Right atrium auricular region (tissue), 2 donors: ENCODE measurements at regions not wholly inside any gene's neighbourhood (a gene's known extent, or its start where the extent isn't known, plus 50 kb on each side); places are given as distances from the start of the nearest gene placed in this dataset.

Experiments
- DNase-seq: peaks from one replicate; pipeline ENCODE4 v3.0.0-alpha.2; 2019; ENCODE audit warnings: low spot score
- H3K27ac ChIP-seq, 2 donors: fragments of 200-600 bp; sonication (generic); 1 replicate in 1 of 2; 2 replicates in 1 of 2; pipeline ENCODE4 v1.5.1; 2016 to 2019
- H3K27me3 ChIP-seq, 2 donors: fragments of 200-600 bp; sonication (generic); one replicate each; pipeline versions ENCODE4 v1.5.1 to v1.6.0; 2017 to 2019
- H3K36me3 ChIP-seq: fragments of 200-600 bp; sonication (generic); one replicate; pipeline ENCODE4 v1.5.1; 2016
- H3K4me1 ChIP-seq, 2 donors: fragments of 200-600 bp; sonication (generic); one replicate each; pipeline versions ENCODE4 v1.5.1 to v1.6.0; 2017 to 2019
- H3K4me3 ChIP-seq, 2 donors: fragments of 200-600 bp; sonication (generic); 1 replicate in 1 of 2; 2 replicates in 1 of 2; pipeline ENCODE4 v1.5.1; 2017 to 2019; ENCODE audit warnings: mild to moderate bottlenecking in 1 of 2, moderate library complexity in 1 of 2
- H3K9me3 ChIP-seq, 2 donors: fragments of 200-600 bp; sonication (generic); one replicate each; pipeline ENCODE4 v1.5.1; 2019
- TF ChIP-seq, protein P1 (sequence below), 2 donors: fragments of 200-600 bp; sonication (generic); IDR thresholded peaks; one replicate each; pipeline ENCODE4 v1.5.1; 2019; ENCODE audit warnings: antibody characterized with exemption in 2 of 2

DNA sequence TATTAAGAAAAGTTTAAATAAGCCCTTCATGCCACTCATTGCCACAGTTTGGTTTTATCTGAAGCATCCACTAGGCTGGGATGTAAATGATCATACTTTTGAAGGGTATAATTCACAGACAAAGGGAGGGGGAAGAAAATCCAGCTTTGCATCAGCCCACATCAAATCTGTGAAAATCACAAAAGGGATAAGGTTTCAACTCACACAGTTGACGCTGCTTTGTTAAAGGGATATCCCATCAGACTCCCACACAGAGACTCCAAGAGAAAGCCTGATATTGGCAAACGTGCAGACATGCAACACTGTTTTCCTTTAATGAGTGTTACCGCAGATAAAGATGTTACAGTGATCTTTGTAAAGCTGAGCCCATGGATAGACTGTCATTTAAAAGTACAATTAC lies 602.9 kb downstream of the TLE1 start:
- Histone ChIP-seq H3K4me3 (no peak overlapping the region), H3K36me3 (no peaks in the 10 kb centered on the region), H3K4me1 (no peaks in the 10 kb centered on the region), H3K27me3 (no peaks in the 10 kb centered on the region), H3K9me3 (no peaks in the 10 kb centered on the region), H3K27ac (no peak overlapping the region)
- TF ChIP-seq, protein P1, sequence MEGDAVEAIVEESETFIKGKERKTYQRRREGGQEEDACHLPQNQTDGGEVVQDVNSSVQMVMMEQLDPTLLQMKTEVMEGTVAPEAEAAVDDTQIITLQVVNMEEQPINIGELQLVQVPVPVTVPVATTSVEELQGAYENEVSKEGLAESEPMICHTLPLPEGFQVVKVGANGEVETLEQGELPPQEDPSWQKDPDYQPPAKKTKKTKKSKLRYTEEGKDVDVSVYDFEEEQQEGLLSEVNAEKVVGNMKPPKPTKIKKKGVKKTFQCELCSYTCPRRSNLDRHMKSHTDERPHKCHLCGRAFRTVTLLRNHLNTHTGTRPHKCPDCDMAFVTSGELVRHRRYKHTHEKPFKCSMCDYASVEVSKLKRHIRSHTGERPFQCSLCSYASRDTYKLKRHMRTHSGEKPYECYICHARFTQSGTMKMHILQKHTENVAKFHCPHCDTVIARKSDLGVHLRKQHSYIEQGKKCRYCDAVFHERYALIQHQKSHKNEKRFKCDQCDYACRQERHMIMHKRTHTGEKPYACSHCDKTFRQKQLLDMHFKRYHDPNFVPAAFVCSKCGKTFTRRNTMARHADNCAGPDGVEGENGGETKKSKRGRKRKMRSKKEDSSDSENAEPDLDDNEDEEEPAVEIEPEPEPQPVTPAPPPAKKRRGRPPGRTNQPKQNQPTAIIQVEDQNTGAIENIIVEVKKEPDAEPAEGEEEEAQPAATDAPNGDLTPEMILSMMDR (IDR thresholded peaks at IDR 0.05): no peak
- no peak for DNase-seq

DNA sequence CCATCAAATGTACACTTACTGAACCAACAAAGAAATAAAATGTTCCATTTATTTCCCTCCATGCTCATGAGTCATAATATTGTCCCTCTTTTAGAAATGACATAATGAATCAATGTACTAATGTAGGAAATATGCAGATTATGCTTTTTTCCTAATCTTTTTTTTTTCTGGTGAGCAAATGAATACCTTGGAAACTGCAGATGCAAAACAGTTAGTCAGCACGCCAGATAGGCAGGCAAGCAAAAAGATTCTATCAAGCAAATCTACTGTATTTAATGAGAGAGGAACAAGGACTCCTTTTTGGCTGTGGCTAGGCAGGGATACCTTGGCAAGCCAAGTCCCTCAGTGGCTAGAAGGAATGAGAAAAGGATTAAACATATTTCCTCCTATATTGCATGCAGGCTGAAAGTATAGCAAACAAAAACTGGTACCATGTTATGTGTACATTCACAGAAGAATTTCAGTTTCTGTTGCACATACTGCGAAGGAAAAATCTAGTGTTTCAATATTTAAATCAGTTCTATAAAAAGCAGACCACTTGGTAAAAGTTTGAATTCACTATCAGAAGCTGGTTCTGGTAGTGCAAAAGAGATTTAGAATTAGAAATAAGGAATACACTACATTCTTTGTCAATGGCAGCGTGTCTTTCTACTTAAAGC lies 605.4 kb downstream of the TLE1 start:
- TF ChIP-seq, protein P1 (IDR thresholded peaks at IDR 0.05): no peak

DNA sequence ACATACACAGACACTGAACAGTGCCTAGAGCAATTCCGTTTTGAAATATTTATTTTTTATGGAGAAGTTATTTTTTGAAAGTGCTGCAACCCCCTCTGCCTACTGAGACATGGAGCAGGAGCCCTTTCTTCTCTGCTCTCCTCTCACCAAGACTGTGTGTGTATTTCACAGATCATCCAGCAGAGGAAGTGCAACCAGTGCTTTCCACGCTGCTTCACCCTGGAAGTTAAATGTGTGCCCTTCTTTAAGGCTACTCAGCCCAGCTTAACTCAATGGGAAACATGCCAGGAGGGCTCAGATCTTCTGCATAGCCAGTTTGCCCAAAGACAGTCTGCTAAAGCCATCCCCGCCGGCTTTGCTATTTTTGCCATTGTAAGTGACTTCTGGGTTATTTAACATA lies 606.3 kb downstream of the TLE1 start:
- H3K27ac ChIP-seq: no peak overlapping the region
- H3K4me3 ChIP-seq: no peak overlapping the region
- H3K36me3 ChIP-seq: no peaks in the 10 kb centered on the region
- no peaks in the 10 kb centered on the region for H3K4me1 ChIP-seq
- DNase-seq: no peak
- H3K9me3 ChIP-seq: no peaks in the 10 kb centered on the region
- TF ChIP-seq, protein P1 (IDR thresholded peaks at IDR 0.05): no peak
- H3K27me3 ChIP-seq: no peaks in the 10 kb centered on the region

More for the DNA sequence above, 605.4 kb downstream of the TLE1 start:
- no peak for DNase-seq
- Histone ChIP-seq H3K4me1 (no peaks in the 10 kb centered on the region), H3K27ac (no peak overlapping the region), H3K36me3 (no peaks in the 10 kb centered on the region), H3K9me3 (no peaks in the 10 kb centered on the region), H3K27me3 (no peaks in the 10 kb centered on the region), H3K4me3 (no peak overlapping the region)

- H3K27ac ChIP-seq: no peak overlapping the region
- no peaks in the 10 kb centered on the region for H3K27me3 ChIP-seq
- no peaks in the 10 kb centered on the region for H3K36me3 ChIP-seq
- DNase-seq: no peak
- H3K4me3 ChIP-seq: no peak overlapping the region
- H3K9me3 ChIP-seq: no peaks in the 10 kb centered on the region
- TF ChIP-seq, protein P1 (IDR thresholded peaks at IDR 0.05): no peak
- no peaks in the 10 kb centered on the region for H3K4me1 ChIP-seq
Measured at GRCh38 chr9:81082221-81082620, 607.1 kb downstream of the TLE1 start.

DNA sequence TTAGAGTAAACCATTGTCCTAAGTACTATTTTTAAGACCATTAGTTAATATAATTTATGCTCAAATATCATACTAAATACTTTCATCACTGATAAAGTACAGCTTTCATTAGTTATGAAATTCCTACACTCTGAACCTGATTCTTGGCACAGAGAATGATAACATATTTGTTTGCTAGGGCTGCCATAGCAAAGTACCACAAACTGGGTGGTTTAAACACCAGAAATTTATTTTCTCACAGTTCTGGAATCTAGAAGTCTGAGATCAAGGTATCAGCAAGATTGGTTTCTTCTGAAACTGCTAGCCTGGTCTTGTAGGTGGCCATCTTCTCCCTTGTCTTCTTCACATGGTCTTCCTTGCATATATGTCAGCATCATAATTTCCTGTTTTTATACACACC lies 608.4 kb downstream of the TLE1 start:
- Histone ChIP-seq H3K4me3 (no peak overlapping the region), H3K27me3 (no peaks in the 10 kb centered on the region), H3K9me3 (no peaks in the 10 kb centered on the region), H3K36me3 (no peaks in the 10 kb centered on the region), H3K27ac (no peak overlapping the region), H3K4me1 (no peaks in the 10 kb centered on the region)
- no peak for DNase-seq
- TF ChIP-seq, protein P1 (IDR thresholded peaks at IDR 0.05): no peak

DNA sequence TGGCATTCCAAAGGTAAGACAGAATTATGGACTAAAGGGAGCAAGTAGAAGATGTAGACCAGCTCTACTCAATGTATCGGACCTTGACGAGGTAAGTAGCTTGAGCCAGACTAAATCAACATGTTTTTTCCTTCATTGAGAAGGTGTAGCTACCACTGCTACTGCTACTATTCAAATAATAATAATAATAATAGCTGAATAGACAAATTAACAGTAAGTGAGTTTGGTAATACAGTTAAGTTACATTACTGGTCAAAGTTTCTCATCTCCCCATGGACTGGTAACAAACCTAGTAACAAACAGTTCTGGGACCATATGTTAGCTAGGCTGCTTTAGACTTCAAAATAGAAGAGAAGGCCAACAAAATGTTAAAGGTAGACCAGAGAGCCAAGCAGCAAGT lies 609.2 kb downstream of the TLE1 start:
- Histone ChIP-seq H3K27ac (no peak overlapping the region), H3K27me3 (no peaks in the 10 kb centered on the region), H3K9me3 (no peaks in the 10 kb centered on the region), H3K36me3 (no peaks in the 10 kb centered on the region), H3K4me3 (no peak overlapping the region), H3K4me1 (no peaks in the 10 kb centered on the region)
- DNase-seq: no peak
- TF ChIP-seq, protein P1 (IDR thresholded peaks at IDR 0.05): no peak
